Anterior cingulate cortex (tissue), 58 donors: ENCODE measurements at regions not wholly inside any gene's neighbourhood (a gene's known extent, or its start where the extent isn't known, plus 50 kb on each side); places are given as distances from the start of the nearest gene placed in this dataset.
A peak's percentile ranks its signal among the peaks of the same experiment; 100 is the strongest.

ENCODE experiments used
- DNase-seq, 58 donors: peaks; one replicate each; lab custom pipeline; 2025; lab: John Stamatoyannopoulos, UW

DNA sequence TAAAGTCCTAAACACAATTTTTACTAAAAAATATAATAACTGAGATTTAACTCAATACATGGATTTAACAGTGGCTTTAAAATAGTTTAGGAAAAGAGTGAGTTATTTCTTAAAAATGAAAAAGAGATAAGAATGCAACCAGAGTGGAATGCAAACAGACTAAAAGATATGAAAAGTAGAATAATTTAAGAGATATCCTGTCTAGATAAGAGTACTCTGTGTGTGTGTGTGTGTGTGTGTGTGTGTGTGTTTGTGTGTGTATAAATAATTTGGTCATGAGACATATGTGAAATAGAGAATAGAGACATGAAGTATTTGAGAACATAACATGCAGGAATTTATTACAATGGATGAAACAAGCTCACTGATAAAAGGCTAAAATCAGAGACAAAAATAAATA, 986.9 kb upstream of the CHORDC1 start:
- DNase-seq, result no peak

DNA sequence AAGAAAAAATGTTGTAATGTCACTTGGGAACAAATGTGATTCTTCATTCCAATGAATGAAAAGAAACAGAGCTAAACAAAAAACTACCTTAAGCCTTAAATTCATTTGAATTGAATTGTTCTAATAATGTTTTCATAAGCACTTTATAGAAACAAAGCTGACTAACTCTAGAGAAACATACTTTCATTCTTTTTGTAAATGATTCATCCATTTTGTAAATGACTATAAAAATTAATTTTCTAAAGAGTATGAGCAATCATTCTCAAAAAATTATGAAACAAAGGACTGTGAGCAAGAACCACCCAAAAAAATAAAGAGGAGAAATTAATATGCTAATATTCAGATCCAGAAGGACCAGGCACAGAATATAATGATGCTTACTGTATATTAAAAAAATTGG, 986.5 kb upstream of the CHORDC1 start:
- no peak for DNase-seq

DNA sequence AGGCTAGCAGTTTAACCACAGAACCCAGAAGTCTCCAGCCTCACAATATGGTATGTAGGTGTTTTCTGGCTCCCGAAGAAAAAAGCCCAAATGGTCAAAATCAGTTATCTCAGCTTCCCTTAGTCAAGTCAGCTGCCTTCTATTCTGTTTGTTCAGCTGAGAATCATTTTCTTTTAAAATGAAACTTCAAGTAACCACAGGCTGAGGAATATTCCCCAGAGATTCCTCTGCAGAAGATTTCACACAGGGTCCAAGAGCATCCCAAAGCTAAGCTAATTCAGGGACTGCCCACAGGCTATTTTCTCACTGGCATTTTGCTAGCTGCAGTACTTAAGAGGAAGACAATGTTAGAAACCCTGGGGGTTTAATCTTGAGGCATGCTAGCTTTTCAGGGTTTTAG, 977.0 kb upstream of the CHORDC1 start:
- DNase-seq, result peak in 3 of 58 donors; percentile 2 to 15 (median 7)

DNA sequence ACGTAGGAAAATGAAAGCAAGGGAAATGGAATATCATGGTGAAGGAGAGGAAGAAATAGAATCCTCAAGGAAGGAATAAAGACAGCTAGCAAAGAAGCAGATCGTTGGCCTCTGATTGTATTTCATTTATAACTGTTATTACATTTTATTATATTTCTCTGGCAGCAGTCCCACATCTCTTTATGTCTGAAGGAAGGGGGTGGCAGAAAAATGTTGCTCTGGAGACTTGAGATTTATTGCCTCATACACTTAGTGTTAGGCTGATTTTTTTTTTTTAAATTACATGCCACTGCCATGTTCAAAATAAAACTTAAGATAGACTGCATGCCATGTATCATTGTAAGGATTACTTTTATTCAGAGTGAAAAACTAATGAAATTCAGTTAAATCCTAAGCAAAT, 971.7 kb upstream of the CHORDC1 start:
- no peak for DNase-seq

DNA sequence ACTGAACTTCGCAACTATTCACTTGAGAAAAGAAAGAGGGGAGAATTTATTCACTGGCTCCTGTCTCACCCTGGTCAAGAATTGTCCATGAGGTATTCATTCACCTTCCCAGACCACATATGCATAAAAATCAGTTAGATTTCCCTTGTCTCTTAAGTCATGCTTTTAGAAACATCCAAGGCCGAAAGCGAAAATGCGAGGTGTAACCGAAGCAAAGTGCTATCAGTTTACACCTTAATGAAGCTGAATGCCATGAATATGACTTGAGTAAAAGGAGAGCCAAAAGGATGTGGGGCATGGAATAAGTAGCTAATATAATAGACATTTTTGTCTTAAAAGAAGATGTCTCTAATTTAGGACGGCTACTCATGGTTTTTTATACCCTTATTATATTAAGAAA, 965.6 kb upstream of the CHORDC1 start:
- DNase-seq, result no peak

DNA sequence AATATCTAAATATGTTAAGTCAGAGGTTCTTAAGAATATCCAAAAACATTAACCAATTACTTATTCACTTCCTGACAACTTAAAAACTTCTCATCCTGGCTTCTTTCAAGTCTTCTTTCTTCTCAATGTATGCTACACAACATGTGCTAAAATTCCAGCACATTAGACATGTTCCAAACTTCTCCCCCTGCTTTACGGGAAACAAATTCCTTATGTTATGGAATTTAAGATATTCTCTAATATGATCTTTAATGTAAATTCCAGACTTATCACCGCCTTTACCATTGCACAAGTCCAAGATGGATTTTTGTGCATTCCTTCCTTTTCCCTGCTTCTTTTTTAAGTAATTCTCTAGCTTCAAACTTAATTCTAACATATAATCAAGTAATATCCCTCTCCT, 964.5 kb upstream of the CHORDC1 start:
- no peak for DNase-seq

DNA sequence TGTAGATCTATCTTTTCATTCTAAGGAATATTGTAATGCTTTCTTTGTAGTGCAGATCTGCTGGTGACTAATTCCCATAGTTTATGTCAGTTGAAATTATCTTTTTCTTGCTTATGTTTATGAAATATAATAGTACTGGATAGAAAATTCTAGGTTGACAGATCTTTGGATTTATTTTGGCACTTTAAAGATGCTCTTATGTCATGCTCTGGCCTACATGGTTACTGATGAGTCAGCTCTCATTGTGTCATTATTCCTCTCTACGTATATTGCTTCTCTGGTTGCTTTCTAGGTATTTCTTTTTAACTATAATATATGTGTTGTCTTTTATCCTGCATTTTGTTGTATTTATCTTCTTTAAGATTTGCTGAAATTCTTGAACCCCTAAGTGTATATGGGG, 955.5 kb upstream of the CHORDC1 start:
- no peak for DNase-seq

DNA sequence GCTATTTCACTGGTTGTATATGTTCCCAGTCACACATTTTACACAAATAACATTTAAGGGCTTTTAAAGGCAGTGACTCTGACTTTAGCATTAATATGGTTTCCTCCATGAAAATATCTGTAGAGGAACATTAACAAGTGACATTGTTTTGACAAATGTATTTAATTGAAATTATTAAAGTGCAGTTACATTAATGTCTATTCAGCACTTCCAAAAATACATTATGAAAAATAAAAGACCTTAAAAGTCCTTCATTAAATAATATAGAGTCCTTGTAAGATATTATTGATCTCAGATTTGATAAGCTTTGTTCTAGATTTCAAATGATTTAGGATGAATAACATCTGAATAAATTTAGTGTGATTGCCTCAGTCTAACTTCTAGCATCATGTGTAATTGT, 951.9 kb upstream of the CHORDC1 start:
- no peak for DNase-seq

DNA sequence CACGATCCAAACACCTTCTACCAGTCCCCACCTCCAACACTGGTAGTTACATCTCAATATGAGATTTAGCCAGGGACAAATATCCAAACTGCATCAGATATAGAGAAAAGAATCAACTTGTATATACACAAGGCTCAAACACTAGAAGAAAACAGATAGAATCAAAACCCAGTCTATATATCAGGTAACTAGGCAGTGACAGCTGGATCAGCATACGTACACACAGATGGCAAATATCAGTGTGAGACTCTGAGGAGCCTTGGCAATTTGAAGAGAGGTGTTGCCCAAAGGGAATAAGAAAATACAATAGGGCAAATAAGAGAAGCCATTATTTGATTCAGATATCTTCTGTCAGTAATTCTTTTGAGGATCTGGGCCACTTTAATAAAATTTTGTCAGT, 951.3 kb upstream of the CHORDC1 start:
- DNase-seq, result no peak

DNA sequence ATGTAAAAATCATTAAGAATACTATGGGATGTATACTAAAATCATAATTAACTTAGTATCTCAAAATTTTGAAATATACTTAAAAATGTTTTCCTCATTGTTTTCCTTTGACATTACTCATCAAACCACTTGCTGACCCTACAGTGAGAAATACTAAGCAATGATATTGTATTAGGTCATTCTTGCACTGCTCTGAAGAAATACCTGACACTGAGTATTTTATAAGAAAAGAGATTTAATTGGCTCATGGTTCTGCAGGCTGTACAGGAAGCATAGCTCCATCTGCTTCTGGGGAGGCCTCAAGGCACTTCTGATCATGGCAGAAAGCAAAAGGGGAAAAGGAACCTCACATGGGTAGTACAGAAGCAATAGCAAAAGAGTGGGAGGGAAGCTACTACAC, 950.9 kb upstream of the CHORDC1 start:
- DNase-seq, result no peak

DNA sequence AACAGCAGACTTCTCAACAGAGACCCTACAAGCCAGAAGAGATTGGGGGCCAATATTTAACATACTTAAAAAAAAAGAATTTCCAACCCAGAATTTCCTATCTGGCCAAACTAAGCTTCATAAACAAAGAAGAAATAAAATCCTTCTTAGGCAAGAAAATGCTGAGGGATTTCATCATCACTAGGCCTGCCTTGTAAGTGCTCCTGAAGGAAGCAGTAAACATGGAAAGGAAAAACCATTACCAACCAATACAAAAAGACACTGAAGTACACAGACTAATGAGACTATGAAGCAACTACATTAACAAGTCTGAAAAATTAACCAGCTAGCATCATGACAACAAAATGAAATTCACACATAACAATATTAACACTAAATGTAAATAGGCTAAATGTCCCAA, 947.9 kb upstream of the CHORDC1 start:
- no peak for DNase-seq

DNA sequence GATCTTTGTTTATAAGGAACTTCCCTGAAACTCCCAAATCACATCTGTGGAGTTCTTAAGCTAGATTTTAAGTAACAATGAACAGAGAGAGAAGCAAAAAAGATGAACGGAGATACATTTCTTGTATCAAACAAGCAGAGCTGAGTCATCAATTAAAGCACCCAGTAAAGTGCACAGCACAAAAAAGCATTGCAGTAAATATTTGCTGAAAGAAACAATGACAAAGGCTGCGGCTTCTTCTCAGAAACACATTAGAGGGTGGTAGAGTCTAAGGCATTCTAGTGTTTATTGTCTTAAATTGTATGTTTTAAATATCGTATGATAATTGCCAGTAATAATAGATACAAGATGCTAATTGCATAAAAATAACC, 941.6 kb upstream of the CHORDC1 start:
- no peak for DNase-seq

DNA sequence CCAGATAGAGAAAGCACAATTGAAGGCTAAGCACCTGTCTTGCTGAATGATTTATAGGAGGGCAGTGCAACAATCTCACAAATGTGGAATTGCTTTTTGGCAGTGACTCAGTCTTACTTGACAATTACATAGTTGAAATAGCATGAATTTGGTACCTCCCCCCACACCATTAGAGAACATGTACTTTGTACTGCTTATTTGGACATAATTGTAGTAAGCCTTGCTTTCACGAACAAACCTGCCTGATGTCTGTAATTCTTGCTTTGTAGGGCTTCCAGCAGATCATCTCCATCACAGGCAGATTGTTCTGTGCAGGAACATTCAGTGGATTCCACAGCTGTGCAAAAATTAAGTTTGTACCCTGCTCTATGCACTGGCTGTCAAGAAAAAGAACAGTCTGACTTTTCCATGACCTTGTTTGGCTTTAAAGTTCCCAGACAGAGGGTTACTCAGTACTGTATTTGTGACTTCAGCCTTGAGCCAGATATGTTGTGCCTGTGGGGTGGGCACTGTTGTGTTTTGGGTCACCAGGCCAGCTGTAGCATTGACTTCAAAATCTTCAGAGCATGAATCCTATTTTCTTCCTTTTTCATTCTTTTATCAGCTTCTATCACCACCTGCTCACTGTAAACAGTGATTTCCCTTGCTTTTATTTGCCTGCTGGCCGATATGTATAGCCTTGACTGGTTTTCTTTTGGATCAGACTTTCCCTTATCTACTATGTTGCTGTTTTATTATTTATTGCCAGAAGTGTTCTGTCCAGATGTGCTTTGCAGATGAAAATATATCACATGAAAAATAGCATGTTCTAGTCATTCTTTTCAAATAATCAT, 941.0 kb upstream of the CHORDC1 start:
- no peak for DNase-seq

DNA sequence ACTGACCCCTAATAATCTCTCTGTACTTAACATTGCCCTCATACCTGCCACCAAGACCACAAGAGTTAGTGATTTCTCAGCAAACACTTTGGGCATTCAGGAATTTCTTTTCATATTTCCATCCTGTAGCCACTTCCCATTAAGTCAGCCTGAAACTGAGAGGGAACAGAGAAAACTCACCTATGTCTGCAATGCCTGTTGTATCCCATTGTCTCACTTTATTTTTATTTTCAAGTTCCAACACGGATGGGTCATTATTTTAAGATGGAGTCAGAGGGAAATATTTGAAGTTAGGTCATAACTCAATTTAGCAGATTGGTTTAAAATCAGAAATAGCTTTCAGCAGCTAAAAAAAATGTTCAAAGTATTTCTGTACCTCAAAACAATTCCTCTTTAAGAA, 937.8 kb upstream of the CHORDC1 start:
- no peak for DNase-seq

DNA sequence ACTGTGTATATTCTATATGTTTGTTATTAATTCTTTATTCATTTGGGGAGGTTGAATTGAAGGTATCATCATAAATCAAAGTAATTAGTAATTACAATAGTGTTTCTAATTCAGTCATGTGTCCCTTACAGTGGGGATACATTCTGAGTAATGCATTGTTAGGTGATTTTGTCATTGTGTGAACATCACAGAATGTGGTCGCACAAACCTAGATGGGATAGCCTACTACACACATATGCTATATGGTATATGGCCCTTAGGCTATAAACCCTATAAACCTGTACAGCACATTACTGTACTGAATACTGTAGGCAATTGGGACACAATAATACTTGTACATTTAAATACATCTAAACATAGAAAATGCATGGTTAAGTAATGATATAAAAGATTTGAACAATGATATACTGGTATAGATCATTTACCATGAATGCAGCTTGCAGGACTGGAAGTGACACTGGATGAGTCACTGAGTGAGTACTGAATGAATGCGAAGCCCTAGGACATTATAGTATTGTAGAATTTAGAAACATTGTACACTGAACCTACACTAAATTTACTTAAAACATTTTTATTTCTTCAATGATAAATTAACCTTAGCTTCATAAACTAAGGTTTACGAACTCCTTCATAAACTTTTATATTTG, 936.2 kb upstream of the CHORDC1 start:
- DNase-seq, result no peak

DNA sequence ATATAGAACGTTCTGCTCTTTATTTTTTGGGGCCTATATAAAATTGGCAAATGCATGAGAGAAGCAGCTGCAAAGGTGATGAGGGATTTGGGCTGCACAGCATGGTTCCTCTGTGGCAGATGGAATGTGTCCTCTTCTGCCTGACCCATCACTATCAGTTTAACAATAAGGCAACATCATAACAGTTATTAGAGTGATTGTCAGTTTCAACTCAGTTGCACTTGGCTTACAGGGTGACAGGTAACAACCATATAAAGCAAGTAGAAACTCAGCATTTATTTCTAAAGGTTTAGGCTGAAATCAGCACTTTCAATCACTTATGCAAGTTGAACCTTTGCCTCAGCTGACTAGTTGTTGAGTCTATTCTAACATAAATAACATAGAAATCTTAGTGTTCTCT, 935.4 kb upstream of the CHORDC1 start:
- no peak for DNase-seq

DNA sequence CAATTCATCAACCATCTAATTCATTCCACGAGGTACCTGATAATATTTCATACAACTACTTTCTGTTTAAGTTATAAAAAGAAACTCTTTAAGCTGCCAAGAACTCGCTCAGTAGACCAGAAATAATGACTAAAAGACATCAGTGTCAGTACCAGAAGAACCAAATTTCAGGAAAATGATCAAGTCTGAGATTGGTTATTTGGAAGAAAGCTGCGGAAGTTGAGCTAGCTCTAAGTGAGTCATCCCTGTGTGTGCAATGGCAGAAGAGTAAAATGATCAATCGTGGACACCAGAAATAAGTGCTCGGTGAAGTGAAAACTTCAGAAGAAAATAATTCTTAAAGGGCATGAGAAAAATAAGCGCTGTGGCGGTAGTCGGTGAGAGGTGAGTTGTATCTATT, 933.2 kb upstream of the CHORDC1 start:
- DNase-seq, result no peak

DNA sequence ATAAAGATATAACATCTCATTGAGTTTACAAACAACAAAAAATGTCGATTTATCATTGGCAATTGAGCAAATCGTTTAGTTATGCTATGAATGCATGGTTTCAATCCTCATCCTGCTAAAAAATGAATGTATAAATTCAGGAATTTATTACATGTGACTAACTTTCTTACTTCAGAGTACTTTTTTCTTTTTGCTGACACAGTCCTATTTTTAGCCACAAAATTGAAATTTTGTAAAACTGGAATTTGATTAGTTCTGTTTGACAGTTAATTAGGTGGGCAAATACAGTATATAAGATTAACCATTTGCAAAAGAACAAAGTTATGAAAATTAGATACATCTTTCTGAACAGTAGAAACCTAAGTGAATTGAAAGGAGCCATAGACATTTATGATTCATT, 925.0 kb upstream of the CHORDC1 start:
- DNase-seq, result no peak

DNA sequence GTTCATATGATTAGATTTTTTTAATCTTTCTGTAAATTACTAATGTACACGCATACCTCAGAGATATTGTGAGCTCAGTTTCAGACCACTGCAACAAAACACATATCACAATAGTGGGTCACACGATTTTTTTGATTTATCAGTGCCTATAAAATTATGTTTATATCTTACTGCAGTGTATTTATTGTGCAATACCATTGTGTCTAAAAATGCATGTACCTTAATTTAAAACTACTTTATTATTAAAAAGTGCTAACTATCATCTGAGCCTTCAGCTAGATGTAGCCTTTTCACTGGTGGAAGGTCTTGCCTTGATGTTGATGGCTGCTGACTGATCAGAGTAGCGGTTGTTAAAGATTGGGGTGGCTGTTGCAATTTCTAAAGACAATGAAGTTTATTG, 918.8 kb upstream of the CHORDC1 start:
- DNase-seq, result no peak

DNA sequence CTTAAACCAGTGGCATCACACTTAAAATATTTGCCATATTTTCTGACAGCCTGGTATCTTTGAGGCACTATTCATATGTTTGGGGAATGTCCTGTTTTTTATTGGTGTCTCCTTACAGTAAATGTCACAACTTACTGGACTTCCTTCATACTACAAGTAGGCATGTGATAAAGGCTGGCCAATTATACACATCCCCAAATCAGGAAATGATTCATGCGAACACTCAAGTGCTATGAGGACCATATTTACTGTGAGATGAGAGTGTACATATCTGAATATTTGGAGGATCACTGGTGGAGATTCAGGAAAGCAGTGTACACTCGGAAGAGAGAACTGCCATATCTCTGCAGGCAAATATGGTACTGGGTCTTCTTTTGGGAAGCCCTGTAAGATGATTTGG, 913.8 kb upstream of the CHORDC1 start:
- DNase-seq, result no peak

DNA sequence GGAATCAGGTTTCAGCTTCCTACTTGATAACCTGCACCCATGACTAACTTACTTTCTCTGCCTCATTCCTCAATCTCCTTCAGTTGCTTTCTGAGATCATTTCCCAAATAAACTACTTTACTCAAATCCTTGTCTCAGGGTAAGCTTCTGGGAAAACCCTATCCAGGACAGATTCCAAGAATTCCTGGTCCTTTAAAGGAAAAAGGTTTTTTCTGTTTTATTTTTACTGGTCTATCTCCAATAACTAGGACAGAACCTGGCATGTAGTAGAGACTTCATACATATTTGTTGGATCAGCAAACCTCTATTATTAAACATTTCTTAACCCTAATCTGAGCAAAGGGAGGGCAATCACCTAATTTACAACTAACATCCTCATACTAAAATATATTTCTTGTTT, 910.5 kb upstream of the CHORDC1 start:
- no peak for DNase-seq

DNA sequence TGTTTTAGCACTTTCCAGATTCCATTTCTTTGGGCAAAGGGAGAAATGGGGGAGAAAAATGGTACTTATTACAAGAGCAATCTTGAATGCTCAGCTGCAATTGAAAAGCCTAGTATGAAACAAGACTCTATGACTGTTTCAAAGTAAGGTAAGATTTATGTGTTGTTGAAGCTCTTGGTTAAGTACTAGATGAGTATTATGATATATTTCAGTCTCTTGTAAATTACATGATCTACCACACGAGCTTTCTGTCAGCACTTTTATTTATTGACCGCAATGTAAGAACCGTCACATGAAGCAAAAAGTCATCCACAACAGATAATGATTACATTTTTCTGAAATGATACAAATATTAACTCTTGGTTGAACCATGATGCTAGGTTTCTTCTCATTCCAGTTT, 906.7 kb upstream of the CHORDC1 start:
- no peak for DNase-seq

DNA sequence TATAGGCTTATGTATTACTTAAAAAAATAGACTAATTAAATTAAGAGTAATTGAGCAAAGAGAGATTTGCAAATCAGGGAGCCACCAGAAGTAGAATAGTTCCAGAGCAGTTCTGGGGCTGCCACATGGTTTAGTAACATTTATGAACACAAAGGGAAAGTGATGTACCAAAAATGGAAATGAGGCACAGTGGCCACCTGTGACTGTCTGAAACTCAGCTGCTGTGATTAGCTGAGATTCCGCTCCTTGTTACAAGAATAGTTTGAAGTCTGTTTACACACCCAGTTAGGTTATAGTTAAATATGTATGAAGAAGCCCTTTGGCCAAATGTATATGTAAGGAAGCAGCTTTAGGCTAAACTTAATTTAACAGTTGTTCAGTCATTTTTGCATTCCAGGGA, 901.5 kb upstream of the CHORDC1 start:
- no peak for DNase-seq
